Activated CD4-positive, alpha-beta T cell treated with anti-CD3 and anti-CD28 coated beads, Interleukin-2, amount 50 U/mL, for 48 hours (primary cell): ENCODE measurements at regions not wholly inside any gene's neighbourhood (a gene's known extent, or its start where the extent isn't known, plus 50 kb on each side); places are given as distances from the start of the nearest gene placed in this dataset.
"Not testable (repeated sequence)": the region's sequence is repeated elsewhere in the genome, so short reads cannot be mapped to it uniquely, and the experiment has no call there.

Experiments
- DNase-seq, 2 experiments: peaks; one replicate each; pipeline ENCODE4 v3.0.0-alpha.2; 2020

GRCh38 chr7:145252031-145252430, 416.2 kb upstream of the TPK1 start:
- DNase-seq = no peak

- no peak for DNase-seq
These were observed 388.9 kb upstream of the TPK1 start for GRCh38 chr7:145224775-145225174.

- DNase-seq = no peak
These were observed 383.6 kb upstream of the TPK1 start for GRCh38 chr7:145219461-145219860.

GRCh38 chr7:145216866-145217265, 381.0 kb upstream of the TPK1 start:
- no peak for DNase-seq

GRCh38 chr7:145212050-145212449, 376.2 kb upstream of the TPK1 start:
- no peak for DNase-seq

GRCh38 chr7:145211211-145211610, 375.4 kb upstream of the TPK1 start:
- DNase-seq = no peak

- no peak for DNase-seq
These were observed 358.1 kb upstream of the TPK1 start for GRCh38 chr7:145193951-145194350.

GRCh38 chr7:145184956-145185355, 349.1 kb upstream of the TPK1 start:
- no peak for DNase-seq

- no peak for DNase-seq
These were observed 347.2 kb upstream of the TPK1 start for GRCh38 chr7:145183069-145183468.

- no peak for DNase-seq
These were observed 339.5 kb upstream of the TPK1 start for GRCh38 chr7:145175366-145175765.

- no peak for DNase-seq
These were observed 334.1 kb upstream of the TPK1 start for GRCh38 chr7:145169908-145170307.

- DNase-seq = no peak
These were observed 333.0 kb upstream of the TPK1 start for GRCh38 chr7:145168879-145169278.

GRCh38 chr7:145168427-145168826, 332.6 kb upstream of the TPK1 start:
- no peak for DNase-seq

GRCh38 chr7:145156834-145157233, 321.0 kb upstream of the TPK1 start:
- no peak for DNase-seq

GRCh38 chr7:145152589-145152988, 316.7 kb upstream of the TPK1 start:
- DNase-seq = no peak

GRCh38 chr7:145151676-145152075, 315.8 kb upstream of the TPK1 start:
- no peak for DNase-seq

GRCh38 chr7:145147865-145148264, 312.0 kb upstream of the TPK1 start:
- DNase-seq = no peak

- DNase-seq = no peak
These were observed 307.8 kb upstream of the TPK1 start for GRCh38 chr7:145143685-145144084.

- DNase-seq = no peak
These were observed 298.5 kb upstream of the TPK1 start for GRCh38 chr7:145134377-145134776.

- DNase-seq = no peak
These were observed 287.6 kb upstream of the TPK1 start for GRCh38 chr7:145123502-145123901.

GRCh38 chr7:145106001-145106400, 270.1 kb upstream of the TPK1 start:
- DNase-seq = no peak

GRCh38 chr7:145105561-145105960, 269.7 kb upstream of the TPK1 start:
- no peak for DNase-seq

GRCh38 chr7:145104400-145104799, 268.5 kb upstream of the TPK1 start:
- no peak for DNase-seq

- DNase-seq = not testable (repeated sequence)
These were observed 266.3 kb upstream of the TPK1 start for GRCh38 chr7:145102199-145102598.

- no peak for DNase-seq
These were observed 256.9 kb upstream of the TPK1 start for GRCh38 chr7:145092766-145093165.

- DNase-seq = no peak
These were observed 252.4 kb upstream of the TPK1 start for GRCh38 chr7:145088111-145088745.
